HG03175 (cell line): ENCODE measurements at regions not wholly inside any gene's neighbourhood (a gene's known extent, or its start where the extent isn't known, plus 50 kb on each side); places are given as distances from the start of the nearest gene placed in this dataset.
"Not testable (repeated sequence)": the region's sequence is repeated elsewhere in the genome, so short reads cannot be mapped to it uniquely, and the experiment has no call there.

Experiments used
- ATAC-seq: cut with Tn5 transposase; IDR thresholded peaks from one replicate; pipeline ENCODE4 v1.9.1; 2021; ENCODE audit warnings: mild to moderate bottlenecking, moderate library complexity; ENCODE audit not compliant: unreplicated experiment

GRCh38 chr7:66456431-66456830 lies 172.2 kb upstream of the KCTD7 start:
- not testable (repeated sequence) for ATAC-seq

DNA sequence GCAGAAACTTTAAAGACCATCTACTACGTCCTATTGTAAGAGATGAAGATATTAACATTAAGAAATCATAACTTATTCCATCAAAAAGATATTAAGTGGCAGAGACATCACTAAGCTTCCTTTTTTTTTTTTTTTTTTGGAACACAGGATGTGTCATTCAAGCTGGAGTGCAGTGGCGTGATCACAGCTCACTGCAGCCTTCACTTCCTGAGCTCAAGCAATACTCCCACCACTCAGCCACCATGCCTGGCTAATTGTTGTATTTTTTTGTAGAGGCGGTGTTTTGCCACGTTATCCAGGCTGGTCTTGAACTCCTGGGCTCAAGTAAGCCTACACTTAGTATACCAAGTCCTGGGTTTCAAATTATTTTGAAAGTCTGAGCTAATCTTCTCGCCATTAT lies 169.7 kb upstream of the KCTD7 start:
- ATAC-seq: not testable (repeated sequence)

- not testable (repeated sequence) for ATAC-seq
Measured at GRCh38 chr7:66459783-66460413, 168.8 kb upstream of the KCTD7 start.

DNA sequence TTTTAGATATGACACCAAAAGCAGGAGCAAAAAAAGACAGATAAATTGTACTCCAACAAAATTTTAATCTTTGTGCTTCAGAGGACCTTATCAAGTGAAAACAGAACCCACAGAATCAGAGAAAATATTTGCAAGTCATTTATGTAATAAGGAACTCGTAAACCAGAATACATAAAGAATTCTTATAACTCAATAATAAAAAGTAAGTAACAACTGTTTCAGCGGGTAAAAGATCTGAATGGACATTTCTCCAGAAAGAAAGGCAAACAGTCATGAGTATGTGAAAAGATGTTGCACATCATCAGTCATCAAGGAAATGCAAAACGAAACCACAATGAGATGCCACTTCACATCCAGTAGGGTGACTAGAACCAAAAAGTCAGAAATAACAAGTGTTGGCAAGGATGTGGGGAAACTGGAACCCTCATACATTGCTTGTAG lies 167.7 kb upstream of the KCTD7 start:
- no peak for ATAC-seq

GRCh38 chr7:66461397-66461796 lies 167.3 kb upstream of the KCTD7 start:
- ATAC-seq: not testable (repeated sequence)

GRCh38 chr7:66462831-66463230 lies 165.8 kb upstream of the KCTD7 start:
- not testable (repeated sequence) for ATAC-seq

- no peak for ATAC-seq
Measured at GRCh38 chr7:66464059-66464458, 164.6 kb upstream of the KCTD7 start.

DNA sequence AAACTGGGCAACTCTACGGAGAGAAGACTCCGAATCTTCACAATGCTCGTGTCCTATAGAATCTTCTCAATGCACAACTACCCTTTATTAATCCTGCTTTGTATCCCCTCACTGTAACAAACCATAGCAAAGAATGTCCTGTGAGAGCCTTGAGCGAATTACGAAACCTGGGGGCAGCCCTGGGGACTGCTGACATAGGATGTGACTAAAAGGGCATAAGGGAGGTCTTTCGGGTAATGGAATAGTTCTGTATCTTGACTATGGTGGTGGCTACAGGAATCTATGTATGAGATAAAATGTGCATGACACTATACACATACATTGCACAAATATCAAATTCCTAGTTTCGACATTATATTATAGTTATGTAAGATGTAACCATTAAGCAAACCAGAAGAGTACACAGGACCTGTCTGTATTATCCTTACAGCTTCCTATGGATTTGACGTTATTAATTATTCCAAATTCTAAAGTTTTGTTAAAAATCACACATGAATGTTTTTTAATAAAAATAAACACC lies 162.5 kb upstream of the KCTD7 start:
- no peak for ATAC-seq

DNA sequence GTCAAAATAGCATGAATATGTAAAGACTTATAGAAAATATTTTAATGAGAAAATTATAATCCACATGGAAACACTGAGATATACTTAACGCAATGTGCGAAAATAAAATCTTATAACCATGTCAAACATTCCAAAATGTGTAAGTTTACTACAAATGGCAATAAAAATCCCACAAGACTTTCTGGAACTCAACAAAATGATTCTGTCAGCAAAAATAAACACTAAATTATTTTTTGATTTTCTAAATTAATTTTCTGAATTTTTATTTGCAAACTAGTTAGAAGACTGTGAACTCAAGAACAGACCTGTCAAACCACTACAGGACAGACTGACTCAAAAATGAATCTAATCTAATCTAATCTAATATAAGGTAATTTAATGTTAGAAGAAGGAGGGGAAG lies 160.8 kb upstream of the KCTD7 start:
- ATAC-seq: no peak

DNA sequence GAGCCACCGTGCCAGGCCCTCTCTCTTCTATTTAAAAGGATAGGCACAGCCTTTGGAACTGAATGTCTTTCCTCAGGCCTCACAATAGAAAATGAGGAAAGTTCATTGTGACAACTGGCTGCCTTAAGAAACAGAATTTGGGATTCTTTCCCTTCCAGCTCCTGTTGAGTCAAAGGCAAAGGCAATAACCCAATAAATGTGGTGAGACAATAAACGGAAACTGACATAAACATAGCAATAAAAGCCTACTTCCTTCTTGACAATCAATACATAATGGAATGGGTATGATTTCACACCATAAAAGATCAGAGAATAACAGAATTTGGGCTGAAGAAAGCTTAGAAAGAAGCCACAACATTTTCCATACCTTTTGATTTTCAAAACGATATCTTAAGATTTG lies 155.6 kb upstream of the KCTD7 start:
- ATAC-seq: not testable (repeated sequence)

DNA sequence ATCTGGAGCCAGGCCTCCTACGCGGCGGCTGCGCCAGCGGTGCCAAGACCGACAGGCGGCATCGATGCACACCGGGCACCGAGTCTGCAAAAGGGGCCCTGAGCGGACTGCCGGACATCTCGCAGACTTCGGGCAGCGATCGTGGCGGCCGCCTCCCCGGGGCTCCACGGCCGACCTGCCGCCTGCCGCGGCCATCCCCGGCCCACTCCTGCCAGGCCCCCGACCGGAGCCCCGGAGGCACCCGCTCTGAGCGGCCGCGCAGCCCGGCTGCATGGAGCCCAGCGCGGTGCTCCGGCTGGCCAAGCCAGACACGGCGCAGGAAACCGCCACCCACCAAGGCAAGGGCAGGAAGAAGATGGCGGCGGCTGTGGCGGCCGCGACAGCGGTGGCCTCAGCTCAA lies 154.2 kb upstream of the KCTD7 start:
- no peak for ATAC-seq

- ATAC-seq: not testable (repeated sequence)
Measured at GRCh38 chr7:66476056-66476455, 152.6 kb upstream of the KCTD7 start.

GRCh38 chr7:66477822-66478397 lies 150.8 kb upstream of the KCTD7 start:
- not testable (repeated sequence) for ATAC-seq

GRCh38 chr7:66481229-66481628 lies 147.5 kb upstream of the KCTD7 start:
- ATAC-seq: not testable (repeated sequence)

- not testable (repeated sequence) for ATAC-seq
Measured at GRCh38 chr7:66489065-66489464, 139.6 kb upstream of the KCTD7 start.

GRCh38 chr7:66489741-66490140 lies 138.9 kb upstream of the KCTD7 start:
- not testable (repeated sequence) for ATAC-seq

GRCh38 chr7:66490979-66491378 lies 137.7 kb upstream of the KCTD7 start:
- not testable (repeated sequence) for ATAC-seq

DNA sequence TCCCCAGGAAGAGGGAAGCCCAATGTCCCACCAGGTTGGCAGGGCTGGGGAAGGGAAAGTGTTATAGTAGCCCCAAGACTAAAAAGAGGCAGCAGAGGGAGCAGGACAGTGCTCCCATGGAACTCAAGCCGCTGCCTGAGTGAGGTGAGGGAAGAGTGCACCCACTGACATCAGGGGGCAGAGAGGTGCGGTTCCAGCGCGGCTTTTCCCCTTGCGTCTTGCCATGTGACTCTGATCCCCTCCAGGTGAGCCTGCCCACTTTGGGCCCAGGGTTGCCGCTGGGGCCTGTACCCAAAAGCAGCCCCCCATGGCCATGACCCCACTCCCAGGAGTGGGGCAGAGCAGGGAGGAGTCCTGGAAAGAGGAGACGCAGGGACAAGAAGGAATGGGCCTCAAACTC lies 136.3 kb upstream of the KCTD7 start:
- not testable (repeated sequence) for ATAC-seq

GRCh38 chr7:66493235-66494205 lies 135.2 kb upstream of the KCTD7 start:
- ATAC-seq: peak; percentile 98

- ATAC-seq: no peak
Measured at GRCh38 chr7:66497346-66497745, 131.3 kb upstream of the KCTD7 start.

DNA sequence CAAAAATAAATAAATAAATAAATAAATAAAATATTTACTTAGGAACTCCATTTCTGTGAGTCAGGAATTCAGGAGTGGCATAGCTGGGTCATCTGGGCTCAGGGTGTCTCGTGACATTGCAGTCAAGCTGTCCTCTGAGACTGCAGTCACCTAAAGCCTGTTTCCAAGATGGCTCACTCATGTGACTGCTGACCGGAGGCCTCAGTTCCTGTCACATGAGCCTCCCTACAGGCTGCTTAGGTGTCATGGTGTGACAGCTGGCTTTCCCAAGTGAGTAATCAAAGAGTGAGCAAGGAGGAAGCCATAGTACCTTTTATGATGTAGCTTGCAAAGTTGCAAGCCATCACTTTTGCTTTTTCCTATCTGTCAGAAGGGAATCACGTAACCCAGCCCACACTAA lies 128.6 kb upstream of the KCTD7 start:
- ATAC-seq: no peak
